Smooth muscle cell (in vitro differentiated cells): ENCODE measurements at regions not wholly inside any gene's neighbourhood (a gene's known extent, or its start where the extent isn't known, plus 50 kb on each side); places are given as distances from the start of the nearest gene placed in this dataset.
A peak's percentile ranks its signal among the peaks of the same experiment; 100 is the strongest.

ENCODE experiments used
- DNase-seq: peaks from one replicate; lab custom pipeline; 2025; ENCODE audit not compliant: unreplicated experiment; lab: John Stamatoyannopoulos, UW
- H2AFZ ChIP-seq: fragments of 200-600 bp; sonication (generic); 2 replicates; pipeline ENCODE4 v1.6.0; 2016; ENCODE audit warnings: antibody characterized with exemption, low read depth, mild to moderate bottlenecking
- H3F3A ChIP-seq: fragments of 200-600 bp; sonication (generic); 2 replicates; pipeline ENCODE4 v1.6.0; 2017; ENCODE audit warnings: antibody characterized with exemption, low read depth
- H3K27ac ChIP-seq: fragments of 200-600 bp; sonication (generic); 2 replicates; pipeline ENCODE4 v1.5.1; 2016; ENCODE audit warnings: low read depth, mild to moderate bottlenecking
- H3K27me3 ChIP-seq: fragments of 200-600 bp; sonication (generic); 2 replicates; pipeline ENCODE4 v1.6.1; 2016; ENCODE audit warnings: low read depth, mild to moderate bottlenecking
- H3K36me3 ChIP-seq: fragments of 200-600 bp; sonication (generic); 2 replicates; pipeline ENCODE4 v1.5.1; 2016; ENCODE audit warnings: low read depth
- H3K4me1 ChIP-seq: fragments of 200-600 bp; sonication (generic); 2 replicates; pipeline ENCODE4 v1.5.1; 2016; ENCODE audit warnings: low read depth
- H3K4me2 ChIP-seq: fragments of 200-600 bp; sonication (generic); 2 replicates; pipeline ENCODE4 v1.6.0; 2016; ENCODE audit warnings: mild to moderate bottlenecking
- H3K4me3 ChIP-seq: fragments of 200-600 bp; sonication (generic); 2 replicates; pipeline ENCODE4 v1.5.1; 2016; ENCODE audit warnings: mild to moderate bottlenecking
- H3K79me2 ChIP-seq: fragments of 200-600 bp; sonication (generic); 2 replicates; pipeline ENCODE4 v1.6.0; 2016; ENCODE audit warnings: low read depth, mild to moderate bottlenecking
- H3K9ac ChIP-seq: fragments of 200-600 bp; sonication (generic); 2 replicates; pipeline ENCODE4 v1.6.0; 2016; ENCODE audit warnings: low read depth
- H3K9me3 ChIP-seq: fragments of 200-600 bp; sonication (generic); replicated peaks from 2 replicates; pipeline ENCODE4 v1.5.1; 2016; ENCODE audit warnings: low read depth
- H4K20me1 ChIP-seq: fragments of 200-600 bp; sonication (generic); 2 replicates; pipeline ENCODE4 v1.6.0; 2016; ENCODE audit warnings: low read depth
- CTCF ChIP-seq: fragments of 200-600 bp; sonication (generic); IDR thresholded peaks from 2 replicates; pipeline ENCODE4 v1.5.1; 2017; ENCODE audit warnings: borderline replicate concordance, mild to moderate bottlenecking, antibody characterized with exemption; ENCODE audit not compliant: insufficient read depth, poor library complexity, severe bottlenecking
- WGBS: methylation state at CpG from one replicate; pipeline ENCODE4 v1.1.7; 2016; ENCODE audit warnings: low lambda C conversion rate; 5-methylcytosine and 5-hydroxymethylcytosine counted together

- Histone ChIP-seq H3K9me3 (no peaks in the 10 kb centered on the region), H3F3A (no peaks in the 10 kb centered on the region), H4K20me1 (no peaks in the 10 kb centered on the region), H3K36me3 (no peaks in the 10 kb centered on the region), H3K4me2 (no peak overlapping the region), H3K27ac (no peak overlapping the region), H2AFZ (no peak overlapping the region), H3K4me3 (no peak overlapping the region), H3K4me1 (no peaks in the 10 kb centered on the region), H3K27me3 (no peaks in the 10 kb centered on the region), H3K79me2 (no peaks in the 10 kb centered on the region), H3K9ac (no peak overlapping the region)
- TF ChIP-seq CTCF = no peak
- no peak for DNase-seq
- WGBS = 87% methylated on average over 1 of the region's 1 CpG
These were observed 311.0 kb downstream of the GABRB2 start for GRCh38 chr5:161235569-161235968.

GRCh38 chr5:161233553-161233952 is 313.0 kb downstream of the GABRB2 start:
- Histone ChIP-seq H3K27me3 (no peaks in the 10 kb centered on the region), H3K4me3 (no peak overlapping the region)

GRCh38 chr5:161230221-161230620 is 316.3 kb downstream of the GABRB2 start:
- Histone ChIP-seq H4K20me1 (no peaks in the 10 kb centered on the region), H3K4me1 (no peaks in the 10 kb centered on the region), H2AFZ (no peak overlapping the region), H3K4me3 (no peak overlapping the region), H3K4me2 (no peak overlapping the region), H3K27me3 (no peaks in the 10 kb centered on the region), H3K79me2 (no peaks in the 10 kb centered on the region), H3K36me3 (no peaks in the 10 kb centered on the region), H3K27ac (no peak overlapping the region), H3K9me3 (no peaks in the 10 kb centered on the region), H3F3A (no peaks in the 10 kb centered on the region), H3K9ac (no peak overlapping the region)
- no peak for DNase-seq
- WGBS = 58% methylated on average over 3 of the region's 3 CpGs
- no peak for TF ChIP-seq CTCF

More at GRCh38 chr5:161233553-161233952, 313.0 kb downstream of the GABRB2 start:
- WGBS = 93% methylated on average over 1 of the region's 1 CpG
- Histone ChIP-seq H4K20me1 (no peaks in the 10 kb centered on the region), H3K9ac (no peak overlapping the region), H3K36me3 (no peaks in the 10 kb centered on the region), H3K4me1 (no peaks in the 10 kb centered on the region), H3K79me2 (no peaks in the 10 kb centered on the region), H2AFZ (no peak overlapping the region), H3K9me3 (no peaks in the 10 kb centered on the region), H3F3A (no peaks in the 10 kb centered on the region), H3K27ac (no peak overlapping the region), H3K4me2 (no peak overlapping the region)
- no peak for DNase-seq
- TF ChIP-seq CTCF = no peak

GRCh38 chr5:161219816-161220215 is 326.7 kb downstream of the GABRB2 start:
- Histone ChIP-seq H3K79me2 (no peaks in the 10 kb centered on the region), H3K9me3 (no peaks in the 10 kb centered on the region), H2AFZ (peak overlapping the region; percentile 24), H3K4me2 (no peak overlapping the region), H3K27me3 (no peaks in the 10 kb centered on the region), H3K36me3 (peaks cover 8% of the 10 kb centered on the region), H3K4me3 (no peak overlapping the region), H3K4me1 (no peaks in the 10 kb centered on the region), H3F3A (no peaks in the 10 kb centered on the region), H3K9ac (no peak overlapping the region), H3K27ac (no peak overlapping the region), H4K20me1 (no peaks in the 10 kb centered on the region)
- DNase-seq = no peak
- 67% methylated on average over 4 of the region's 4 CpGs for WGBS
- TF ChIP-seq CTCF = no peak
